Prostate gland (tissue), 2 donors: ENCODE measurements at regions not wholly inside any gene's neighbourhood (a gene's known extent, or its start where the extent isn't known, plus 50 kb on each side); places are given as distances from the start of the nearest gene placed in this dataset.

Experiments
- DNase-seq: peaks from one replicate; pipeline ENCODE4 v3.0.0-alpha.2; 2019; ENCODE audit warnings: low spot score
- H3K27ac ChIP-seq, 2 donors: fragments of 200-600 bp; sonication (generic); 2 replicates each; pipeline ENCODE4 v1.5.1; 2017 to 2019
- H3K27me3 ChIP-seq: fragments of 200-600 bp; sonication (generic); replicated peaks from 2 replicates; pipeline ENCODE4 v1.5.1; 2019; ENCODE audit not compliant: insufficient read depth
- H3K36me3 ChIP-seq, 2 donors: fragments of 200-600 bp; sonication (generic); 1 replicate in 1 of 2; 2 replicates in 1 of 2; pipeline versions ENCODE4 v1.5.1 to v1.8.1; 2017 to 2019
- H3K4me1 ChIP-seq: fragments of 200-600 bp; sonication (generic); replicated peaks from 2 replicates; pipeline ENCODE4 v1.5.1; 2019
- H3K4me3 ChIP-seq, 2 donors: fragments of 200-600 bp; sonication (generic); 2 replicates each; pipeline ENCODE4 v1.5.1; 2017 to 2019
- H3K9me3 ChIP-seq: fragments of 200-600 bp; sonication (generic); 2 replicates; pipeline ENCODE4 v1.5.1; 2017
- CTCF ChIP-seq, 4 experiments: fragments of 200-600 bp in 2 of 4; fragments of 450-650 bp in 2 of 4; sonication (generic) in 2 of 4; IDR thresholded peaks; 1 replicate in 3 of 4; 2 replicates in 1 of 4; pipeline ENCODE4 v1.5.1; 2016 to 2019; ENCODE audit warnings: antibody characterized with exemption in 4 of 4, mild to moderate bottlenecking in 2 of 4, moderate library complexity in 2 of 4
- POLR2A ChIP-seq: fragments of 450-650 bp; IDR thresholded peaks from one replicate; pipeline ENCODE4 v1.6.1; 2016; ENCODE audit warnings: antibody characterized with exemption, mild to moderate bottlenecking
- POLR2AphosphoS5 ChIP-seq: sonication (generic); formaldehyde crosslinking; IDR thresholded peaks from one replicate; pipeline ENCODE4 v1.6.1; 2017; ENCODE audit warnings: antibody characterized with exemption
- WGBS: methylation state at CpG from one replicate; pipeline ENCODE4 v1.1.5; 2018; 5-methylcytosine and 5-hydroxymethylcytosine counted together
- intact Hi-C: fragments of 100-400 bp; cut with DNase I; formaldehyde crosslinking; loops from one replicate; pipeline ENCODE4 v1.14.2; 2022

- no peaks in the 10 kb centered on the region for H3K27me3 ChIP-seq
- no peaks in the 10 kb centered on the region for H3K4me1 ChIP-seq
- no peaks in the 10 kb centered on the region for H3K36me3 ChIP-seq
- TF ChIP-seq POLR2AphosphoS5: no peak
- no peak for TF ChIP-seq CTCF (IDR thresholded peaks at IDR 0.05)
- no peak for TF ChIP-seq POLR2A
- no peak for DNase-seq
- H3K4me3 ChIP-seq: no peak overlapping the region
- H3K9me3 ChIP-seq: no peaks in the 10 kb centered on the region
- WGBS: 68% methylated on average over 3 of the region's 3 CpGs
- intact Hi-C loops: no loop called here
- H3K27ac ChIP-seq: no peak overlapping the region
Measured at GRCh38 chr9:108766626-108767161, 89.1 kb downstream of the ACTL7B start.

- intact Hi-C loops: no loop called here
- H3K36me3 ChIP-seq: no peaks in the 10 kb centered on the region
- no peaks in the 10 kb centered on the region for H3K27me3 ChIP-seq
- H3K4me1 ChIP-seq: no peaks in the 10 kb centered on the region
- WGBS: 92% methylated on average over 5 of the region's 5 CpGs
- H3K4me3 ChIP-seq: no peak overlapping the region
- H3K9me3 ChIP-seq: no peaks in the 10 kb centered on the region
- TF ChIP-seq POLR2A (no peak), POLR2AphosphoS5 (no peak), CTCF (IDR thresholded peaks at IDR 0.05) (no peak)
- no peak for DNase-seq
- H3K27ac ChIP-seq: no peak overlapping the region
Measured at GRCh38 chr9:108765265-108765664, 90.5 kb downstream of the ACTL7B start.

- H3K9me3 ChIP-seq: no peaks in the 10 kb centered on the region
- H3K27me3 ChIP-seq: no peaks in the 10 kb centered on the region
- H3K4me3 ChIP-seq: no peak overlapping the region
- no peak for TF ChIP-seq POLR2AphosphoS5
- TF ChIP-seq POLR2A: no peak
- no peak for TF ChIP-seq CTCF (IDR thresholded peaks at IDR 0.05)
- H3K36me3 ChIP-seq: no peaks in the 10 kb centered on the region
- intact Hi-C loops: loop anchor here (5.0 kb wide), 1 partner anchor 1275 kb away; the partner anchor contains the start of gene KLF4
- H3K4me1 ChIP-seq: no peaks in the 10 kb centered on the region
- H3K27ac ChIP-seq: no peak overlapping the region
- DNase-seq: no peak
- 58% methylated on average over 13 of the region's 13 CpGs for WGBS
Measured at GRCh38 chr9:108762348-108763055, 93.3 kb downstream of the ACTL7B start.

- Histone ChIP-seq H3K27me3 (no peaks in the 10 kb centered on the region), H3K36me3 (no peaks in the 10 kb centered on the region), H3K27ac (no peak overlapping the region), H3K4me3 (no peak overlapping the region), H3K9me3 (no peaks in the 10 kb centered on the region), H3K4me1 (no peaks in the 10 kb centered on the region)
- WGBS: 22% methylated on average over 9 of the region's 9 CpGs
- DNase-seq: peak; percentile 60
- TF ChIP-seq CTCF (IDR thresholded peaks at IDR 0.05) (peak; percentile 60 to 86 (median 82)), POLR2AphosphoS5 (no peak), POLR2A (no peak)
- intact Hi-C loops: loop anchor here (5.0 kb wide), 1 partner anchor 1274 kb away; the partner anchor contains the start of gene KLF4
Measured at GRCh38 chr9:108761655-108762347, 94.0 kb downstream of the ACTL7B start.
